ENCODE measurements at regions not wholly inside any gene's neighbourhood (a gene's known extent, or its start where the extent isn't known, plus 50 kb on each side); places are given as distances from the start of the nearest gene placed in this dataset.

DNA sequence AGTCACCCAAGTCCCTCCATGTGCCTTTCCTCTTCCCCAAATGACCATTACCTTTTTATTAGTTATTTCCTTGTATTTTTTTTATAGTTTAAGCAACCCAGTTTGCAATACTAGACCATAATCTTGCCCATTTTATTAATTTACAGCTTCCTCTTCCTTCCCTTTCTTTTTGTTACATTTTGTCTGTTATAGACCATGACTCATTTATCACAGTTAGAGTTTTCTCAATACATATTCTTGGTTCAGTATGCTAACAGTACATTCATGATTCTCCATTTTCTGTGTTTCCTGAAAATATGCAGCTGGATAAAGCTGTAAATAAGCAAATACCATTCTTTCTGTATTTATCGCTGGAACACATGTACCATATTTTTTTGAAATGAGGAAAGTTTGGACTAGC, 376.7 kb upstream of the RAG2 start (continued):
- TF ChIP-seq, protein P1, sequence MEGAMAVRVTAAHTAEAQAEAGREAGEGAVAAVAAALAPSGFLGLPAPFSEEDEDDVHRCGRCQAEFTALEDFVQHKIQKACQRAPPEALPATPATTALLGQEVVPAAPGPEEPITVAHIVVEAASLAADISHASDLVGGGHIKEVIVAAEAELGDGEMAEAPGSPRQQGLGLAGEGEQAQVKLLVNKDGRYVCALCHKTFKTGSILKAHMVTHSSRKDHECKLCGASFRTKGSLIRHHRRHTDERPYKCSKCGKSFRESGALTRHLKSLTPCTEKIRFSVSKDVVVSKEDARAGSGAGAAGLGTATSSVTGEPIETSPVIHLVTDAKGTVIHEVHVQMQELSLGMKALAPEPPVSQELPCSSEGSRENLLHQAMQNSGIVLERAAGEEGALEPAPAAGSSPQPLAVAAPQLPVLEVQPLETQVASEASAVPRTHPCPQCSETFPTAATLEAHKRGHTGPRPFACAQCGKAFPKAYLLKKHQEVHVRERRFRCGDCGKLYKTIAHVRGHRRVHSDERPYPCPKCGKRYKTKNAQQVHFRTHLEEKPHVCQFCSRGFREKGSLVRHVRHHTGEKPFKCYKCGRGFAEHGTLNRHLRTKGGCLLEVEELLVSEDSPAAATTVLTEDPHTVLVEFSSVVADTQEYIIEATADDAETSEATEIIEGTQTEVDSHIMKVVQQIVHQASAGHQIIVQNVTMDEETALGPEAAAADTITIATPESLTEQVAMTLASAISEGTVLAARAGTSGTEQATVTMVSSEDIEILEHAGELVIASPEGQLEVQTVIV (IDR thresholded peaks at IDR 0.05; ENCODE audit: borderline replicate concordance, partially characterized antibody): no peak
- TF ChIP-seq, protein P2, sequence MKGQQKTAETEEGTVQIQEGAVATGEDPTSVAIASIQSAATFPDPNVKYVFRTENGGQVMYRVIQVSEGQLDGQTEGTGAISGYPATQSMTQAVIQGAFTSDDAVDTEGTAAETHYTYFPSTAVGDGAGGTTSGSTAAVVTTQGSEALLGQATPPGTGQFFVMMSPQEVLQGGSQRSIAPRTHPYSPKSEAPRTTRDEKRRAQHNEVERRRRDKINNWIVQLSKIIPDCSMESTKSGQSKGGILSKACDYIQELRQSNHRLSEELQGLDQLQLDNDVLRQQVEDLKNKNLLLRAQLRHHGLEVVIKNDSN (IDR thresholded peaks at IDR 0.05; ENCODE audit: borderline replicate concordance, extremely low read length, insufficient read depth, low read depth, low read length): no peak
- TF ChIP-seq, protein P3, sequence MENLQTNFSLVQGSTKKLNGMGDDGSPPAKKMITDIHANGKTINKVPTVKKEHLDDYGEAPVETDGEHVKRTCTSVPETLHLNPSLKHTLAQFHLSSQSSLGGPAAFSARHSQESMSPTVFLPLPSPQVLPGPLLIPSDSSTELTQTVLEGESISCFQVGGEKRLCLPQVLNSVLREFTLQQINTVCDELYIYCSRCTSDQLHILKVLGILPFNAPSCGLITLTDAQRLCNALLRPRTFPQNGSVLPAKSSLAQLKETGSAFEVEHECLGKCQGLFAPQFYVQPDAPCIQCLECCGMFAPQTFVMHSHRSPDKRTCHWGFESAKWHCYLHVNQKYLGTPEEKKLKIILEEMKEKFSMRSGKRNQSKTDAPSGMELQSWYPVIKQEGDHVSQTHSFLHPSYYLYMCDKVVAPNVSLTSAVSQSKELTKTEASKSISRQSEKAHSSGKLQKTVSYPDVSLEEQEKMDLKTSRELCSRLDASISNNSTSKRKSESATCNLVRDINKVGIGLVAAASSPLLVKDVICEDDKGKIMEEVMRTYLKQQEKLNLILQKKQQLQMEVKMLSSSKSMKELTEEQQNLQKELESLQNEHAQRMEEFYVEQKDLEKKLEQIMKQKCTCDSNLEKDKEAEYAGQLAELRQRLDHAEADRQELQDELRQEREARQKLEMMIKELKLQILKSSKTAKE (IDR thresholded peaks at IDR 0.05; ENCODE audit: low read depth, poor library complexity, severe bottlenecking): no peak
- TF ChIP-seq, protein P4, sequence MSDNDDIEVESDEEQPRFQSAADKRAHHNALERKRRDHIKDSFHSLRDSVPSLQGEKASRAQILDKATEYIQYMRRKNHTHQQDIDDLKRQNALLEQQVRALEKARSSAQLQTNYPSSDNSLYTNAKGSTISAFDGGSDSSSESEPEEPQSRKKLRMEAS (IDR thresholded peaks at IDR 0.05; ENCODE audit: low read depth, low read length): no peak
- TF ChIP-seq PAX8 (IDR thresholded peaks at IDR 0.05): no peak
- no peak for TF ChIP-seq STAT1 (conservative IDR thresholded peaks at IDR 0.05)
- TF ChIP-seq SIN3A (IDR thresholded peaks at IDR 0.05; ENCODE audit: low read depth, low read length): no peak
- no peak for TF ChIP-seq RELA (IDR thresholded peaks at IDR 0.05; ENCODE audit: borderline replicate concordance, partially characterized antibody)

Measured in GM12878 (cell line).